ENCODE measurements at regions not wholly inside any gene's neighbourhood (a gene's known extent, or its start where the extent isn't known, plus 50 kb on each side); places are given as distances from the start of the nearest gene placed in this dataset.
"Not testable (repeated sequence)": the region's sequence is repeated elsewhere in the genome, so short reads cannot be mapped to it uniquely, and the experiment has no call there.

GRCh38 chr13:33340631-33341030, 55.1 kb upstream of the STARD13 start:
- no peak for DNase-seq

GRCh38 chr13:33341861-33342452, 56.4 kb upstream of the STARD13 start:
- DNase-seq: no peak

DNA sequence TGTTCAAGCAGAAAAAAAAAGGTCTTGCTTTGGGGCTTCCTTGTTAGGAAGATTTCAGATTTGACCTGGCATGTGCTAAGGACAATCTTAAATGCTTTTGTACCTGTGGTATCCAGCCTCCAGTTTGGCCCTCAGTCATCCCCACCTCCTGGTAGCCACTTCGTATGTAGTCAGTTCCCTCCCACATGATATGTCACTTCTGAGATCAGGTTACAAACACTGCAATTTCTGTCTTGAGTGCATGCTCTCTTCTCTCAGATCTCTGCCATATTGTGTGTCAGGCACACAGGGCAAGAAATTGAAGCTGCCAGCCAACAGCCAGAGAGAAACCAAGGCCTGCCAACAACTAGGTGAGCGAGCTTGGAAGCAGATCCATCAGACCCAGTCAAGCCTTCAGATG, 60.3 kb upstream of the STARD13 start:
- no peak for DNase-seq

GRCh38 chr13:33347861-33348260, 62.3 kb upstream of the STARD13 start:
- DNase-seq: no peak

GRCh38 chr13:33348366-33348765, 62.8 kb upstream of the STARD13 start:
- DNase-seq: no peak

GRCh38 chr13:33349288-33349985, 63.9 kb upstream of the STARD13 start:
- DNase-seq: no peak

GRCh38 chr13:33349986-33350826, 64.7 kb upstream of the STARD13 start:
- DNase-seq: no peak

DNA sequence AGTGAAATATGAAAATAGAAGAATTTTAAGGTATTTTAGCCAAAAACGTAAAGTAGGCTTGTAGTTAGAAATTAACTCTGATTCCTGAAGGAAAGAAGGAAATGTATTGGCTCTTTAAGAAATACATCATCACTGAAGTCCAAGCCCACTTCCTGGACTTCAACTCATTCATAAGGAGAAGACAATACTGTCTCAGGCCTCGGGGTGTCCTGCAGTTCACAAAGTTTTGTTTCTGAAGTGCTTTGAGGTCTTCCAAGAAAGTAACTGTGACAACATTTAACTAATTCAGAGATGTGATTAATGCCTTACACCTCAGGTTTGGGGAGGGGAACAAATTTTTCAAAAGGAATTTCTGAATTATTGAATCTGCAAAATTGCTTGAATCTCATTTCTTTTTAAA, 65.8 kb upstream of the STARD13 start:
- DNase-seq: no peak

DNA sequence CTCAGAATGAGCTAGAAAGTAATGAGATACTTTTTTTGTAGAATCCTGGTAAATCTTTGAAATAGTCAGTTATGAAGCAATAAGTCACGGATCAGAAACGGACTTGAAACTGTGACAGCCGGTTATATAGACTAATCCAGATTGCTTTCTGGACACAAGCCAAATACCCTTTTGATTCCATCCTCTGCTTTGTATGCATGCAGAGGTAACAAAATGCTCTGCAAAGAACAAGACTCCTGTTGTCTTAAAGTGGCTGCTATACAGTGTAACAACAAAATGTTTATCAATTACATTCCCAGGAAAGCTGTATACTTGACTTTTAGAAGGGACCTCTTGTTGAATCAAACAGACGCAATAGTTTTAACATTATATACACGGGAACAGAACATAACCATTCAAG, 66.5 kb upstream of the STARD13 start:
- DNase-seq: no peak

GRCh38 chr13:33352526-33352925, 67.0 kb upstream of the STARD13 start:
- DNase-seq: no peak

- DNase-seq: no peak
These were observed 67.7 kb upstream of the STARD13 start for GRCh38 chr13:33353210-33353609.

DNA sequence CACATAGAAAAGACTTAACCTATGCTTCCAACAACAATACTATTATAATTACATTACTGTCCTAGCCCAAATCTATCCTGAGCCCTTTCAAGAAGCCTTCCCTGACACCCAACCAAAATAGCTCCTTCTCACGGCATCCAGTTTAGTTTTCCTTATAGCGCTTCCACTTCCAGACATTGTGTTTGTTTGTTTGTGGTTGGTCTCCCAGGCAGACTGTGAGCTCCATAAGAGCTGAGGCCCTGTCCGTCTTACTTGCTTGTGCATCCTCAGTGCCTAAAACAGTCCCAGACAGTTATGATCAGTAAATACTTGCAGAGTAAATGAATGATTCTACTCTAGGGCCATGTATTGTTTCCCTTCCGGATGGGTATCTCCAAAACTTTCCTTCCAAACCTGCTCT, 68.1 kb upstream of the STARD13 start:
- DNase-seq: no peak

DNA sequence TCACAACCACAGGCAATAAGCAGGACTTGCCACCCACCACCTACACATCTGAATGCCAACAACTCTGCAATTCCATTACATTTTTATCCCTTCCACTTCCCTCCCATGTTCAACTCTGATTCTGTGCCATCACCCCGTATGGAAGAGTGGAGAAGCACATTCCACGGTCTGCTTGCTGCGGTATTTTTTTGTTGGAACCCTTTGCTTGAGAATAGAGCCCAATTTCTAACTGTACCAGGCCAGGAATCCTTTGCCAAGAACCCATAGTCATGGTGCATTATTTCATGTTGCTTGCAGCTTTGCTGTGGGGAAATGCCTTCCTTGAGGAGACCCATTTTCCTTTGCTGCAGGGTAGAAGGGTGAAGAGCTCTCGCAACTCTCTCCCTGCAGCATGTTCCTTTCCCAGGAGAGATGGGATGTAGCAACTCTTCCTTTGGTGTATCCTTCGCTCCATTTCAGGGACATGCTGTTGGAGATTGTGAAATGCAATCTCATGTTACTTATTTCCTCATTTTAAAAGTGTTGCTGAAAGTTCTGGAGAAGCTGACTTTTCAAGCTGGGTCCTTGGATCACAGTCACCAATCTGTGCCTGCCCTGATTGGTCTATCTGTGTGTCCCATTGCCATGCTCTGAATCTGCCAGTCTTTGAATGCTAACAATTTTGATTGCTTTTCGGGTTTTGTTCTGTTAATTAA, 69.8 kb upstream of the STARD13 start:
- DNase-seq: no peak

GRCh38 chr13:33358076-33358475, 72.5 kb upstream of the STARD13 start:
- DNase-seq: not testable (repeated sequence)

DNA sequence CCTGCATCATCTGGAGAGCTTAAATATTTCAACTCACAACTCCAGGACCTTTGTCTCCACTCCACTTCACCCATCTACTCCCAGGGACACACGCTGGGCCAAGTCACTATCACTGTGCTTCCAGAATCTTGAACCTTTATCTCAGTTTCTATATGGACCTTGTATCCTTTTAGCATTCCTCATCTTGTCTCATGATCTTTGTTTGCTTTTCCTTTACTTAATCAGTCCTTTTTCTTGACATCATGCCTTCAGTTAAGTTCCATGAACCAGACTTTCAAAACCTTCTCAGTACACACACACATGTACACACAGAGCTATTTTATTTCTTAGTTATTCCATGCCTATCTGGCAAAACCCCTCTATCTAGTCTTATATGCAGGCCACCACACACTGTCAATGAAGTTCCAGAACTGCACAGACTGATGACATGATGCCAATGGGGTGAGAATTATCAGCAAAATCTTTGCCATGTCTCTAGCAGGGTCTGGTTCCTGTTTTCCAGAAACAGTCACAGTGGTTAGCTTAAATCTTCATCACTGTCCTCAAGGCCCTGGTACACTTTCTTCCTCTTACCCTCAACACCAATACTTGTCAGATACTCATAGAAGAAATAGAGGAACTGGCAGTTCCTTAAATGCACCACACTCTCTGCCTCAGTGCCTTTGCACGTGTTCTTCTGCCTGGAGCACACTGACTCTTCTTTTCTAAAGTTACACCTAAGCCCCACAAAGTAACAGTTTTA, 77.6 kb upstream of the STARD13 start:
- no peak for DNase-seq

DNA sequence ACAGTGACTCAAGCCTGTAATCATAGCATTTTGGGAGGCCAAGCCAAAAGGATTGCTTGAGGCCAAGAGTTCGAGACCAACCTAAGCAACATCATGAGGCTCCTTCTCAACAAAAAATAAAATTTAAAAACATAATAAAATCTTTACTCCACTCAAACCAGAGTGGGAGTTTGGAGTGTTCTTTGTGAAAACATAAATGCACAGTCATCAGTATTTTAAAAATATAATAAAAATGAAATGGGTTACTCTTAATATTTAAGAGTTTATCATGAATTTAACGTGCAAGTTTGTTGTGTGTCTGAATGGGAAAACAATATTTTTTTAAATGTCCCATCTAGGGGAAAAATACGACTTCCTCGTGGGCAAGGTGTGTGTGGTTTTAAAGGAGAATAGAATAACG, 78.6 kb upstream of the STARD13 start:
- no peak for DNase-seq

DNA sequence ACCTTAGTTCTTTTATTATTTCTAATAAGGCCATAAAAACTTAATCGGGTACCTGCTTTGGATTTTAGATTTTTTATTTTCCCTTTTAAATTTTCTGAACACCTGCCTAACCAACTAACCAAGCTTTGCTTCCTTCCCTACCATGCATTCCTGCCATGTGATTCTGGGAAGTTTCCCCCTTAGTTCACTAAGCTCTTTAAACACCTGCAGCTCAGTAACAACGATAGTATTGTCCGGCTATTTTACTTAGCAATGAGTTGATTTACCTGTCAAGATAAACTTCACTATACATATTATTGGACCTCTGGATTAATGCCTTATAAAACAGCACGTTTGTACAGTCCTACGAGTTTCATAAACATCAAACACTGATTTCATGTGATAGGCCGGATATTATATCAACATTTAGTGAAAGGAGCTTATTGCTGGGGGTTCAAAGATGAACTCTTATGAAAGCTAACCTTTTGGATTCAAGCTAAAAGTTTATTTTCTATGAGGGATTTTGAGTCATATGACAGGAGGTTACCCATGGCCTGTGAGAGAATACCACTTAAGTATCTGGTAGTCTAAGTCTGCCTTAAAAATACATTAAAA, 81.0 kb upstream of the STARD13 start:
- DNase-seq: no peak

GRCh38 chr13:33367171-33367895, 81.8 kb upstream of the STARD13 start:
- no peak for DNase-seq

DNA sequence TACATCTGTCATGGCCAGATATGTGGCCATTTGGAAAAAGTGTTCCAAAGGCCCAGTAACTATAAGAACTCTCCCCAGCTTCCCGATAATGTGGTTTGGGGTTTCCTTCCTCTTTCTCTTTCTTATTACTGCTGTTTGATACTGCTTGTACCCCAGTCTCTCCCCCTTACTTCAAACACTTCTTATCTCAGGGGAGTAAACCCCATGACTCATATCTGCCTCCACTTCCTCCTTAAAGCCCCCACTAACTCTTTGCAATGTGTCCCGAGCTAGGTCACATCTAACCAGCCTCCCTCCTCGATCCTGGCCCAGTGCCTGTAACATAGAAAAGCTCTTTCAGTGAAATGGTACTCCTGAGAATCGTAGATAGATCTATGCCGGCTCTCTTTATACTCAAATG, 82.4 kb upstream of the STARD13 start:
- no peak for DNase-seq

DNA sequence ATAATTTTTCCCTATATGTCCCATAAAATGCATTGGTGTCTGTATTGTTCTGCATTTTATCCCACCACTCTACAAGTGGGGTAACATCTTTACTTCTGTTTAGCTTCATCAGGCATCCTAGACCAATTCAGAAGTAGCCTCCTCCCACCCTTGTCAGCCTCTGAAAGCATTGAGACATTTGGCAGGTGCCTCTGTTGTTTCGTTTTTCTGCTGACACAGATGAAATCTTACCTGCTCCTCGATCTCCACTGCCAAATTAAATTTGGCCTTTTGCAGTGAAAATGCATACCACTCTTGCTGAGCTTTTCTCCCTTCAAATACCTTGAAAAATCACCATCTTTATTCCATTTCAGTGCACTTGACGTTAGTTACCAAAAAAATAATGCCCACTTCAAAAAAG, 83.5 kb upstream of the STARD13 start:
- no peak for DNase-seq

- DNase-seq: no peak
These were observed 86.8 kb upstream of the STARD13 start for GRCh38 chr13:33372251-33372919.
